Trophoblast cell (in vitro differentiated cells and primary cell): ENCODE measurements at regions not wholly inside any gene's neighbourhood (a gene's known extent, or its start where the extent isn't known, plus 50 kb on each side); places are given as distances from the start of the nearest gene placed in this dataset.

Experiments
- DNase-seq, 2 donors: peaks; one replicate each; pipeline ENCODE4 v3.0.0-alpha.2; 2016
- H2AFZ ChIP-seq: 2 replicates; pipeline ENCODE4 v1.6.1; 2013; ENCODE audit warnings: low read length, moderate library complexity, mild to moderate bottlenecking; ENCODE audit not compliant: insufficient read depth, poor library complexity
- H2AK5ac ChIP-seq: 2 replicates; pipeline ENCODE4 v1.6.1; 2013; ENCODE audit warnings: mild to moderate bottlenecking, low read length
- H2BK120ac ChIP-seq: 2 replicates; pipeline ENCODE4 v1.6.1; 2013; ENCODE audit warnings: low read length, mild to moderate bottlenecking, moderate library complexity; ENCODE audit not compliant: insufficient read depth, poor library complexity
- H2BK12ac ChIP-seq: 2 replicates; pipeline ENCODE4 v1.6.1; 2013; ENCODE audit warnings: mild to moderate bottlenecking, low read length, moderate library complexity
- H2BK5ac ChIP-seq: 2 replicates; pipeline ENCODE4 v1.6.1; 2013; ENCODE audit warnings: low read length, low read depth, moderate library complexity, mild to moderate bottlenecking; ENCODE audit not compliant: poor library complexity
- H3K14ac ChIP-seq: 2 replicates; pipeline ENCODE4 v1.6.1; 2013; ENCODE audit warnings: mild to moderate bottlenecking, low read length
- H3K18ac ChIP-seq: 2 replicates; pipeline ENCODE4 v1.6.1; 2013; ENCODE audit warnings: mild to moderate bottlenecking, low read length
- H3K23ac ChIP-seq: 2 replicates; pipeline ENCODE4 v1.6.1; 2013; ENCODE audit warnings: low read length
- H3K27ac ChIP-seq: 2 replicates; pipeline ENCODE4 v1.5.1; 2013; ENCODE audit warnings: low read depth, mild to moderate bottlenecking, inconsistent platforms, low read length, moderate library complexity
- H3K27me3 ChIP-seq: 2 replicates; pipeline ENCODE4 v1.6.1; 2013; ENCODE audit warnings: inconsistent platforms, mild to moderate bottlenecking, low read length, moderate library complexity; ENCODE audit not compliant: insufficient read depth
- H3K36me3 ChIP-seq, 2 experiments: 1 replicate in 1 of 2; 2 replicates in 1 of 2; pipeline ENCODE4 v1.6.1; 2013; ENCODE audit warnings: low read length in 2 of 2, mild to moderate bottlenecking in 2 of 2, moderate library complexity in 1 of 2; ENCODE audit not compliant: insufficient read depth in 2 of 2, control insufficient read depth in 1 of 2
- H3K4ac ChIP-seq: 2 replicates; pipeline ENCODE4 v1.6.1; 2013; ENCODE audit warnings: low read depth, mild to moderate bottlenecking, low read length, moderate library complexity
- H3K4me1 ChIP-seq, 2 experiments: 1 replicate in 1 of 2; 2 replicates in 1 of 2; pipeline ENCODE4 v1.6.1; 2013; ENCODE audit warnings: low read length in 2 of 2, mild to moderate bottlenecking in 2 of 2, moderate library complexity in 1 of 2; ENCODE audit not compliant: insufficient read depth in 2 of 2, control insufficient read depth in 1 of 2
- H3K4me2 ChIP-seq: 2 replicates; pipeline ENCODE4 v1.6.1; 2013; ENCODE audit warnings: inconsistent platforms, mild to moderate bottlenecking, low read length, moderate library complexity
- H3K4me3 ChIP-seq: 2 replicates; pipeline ENCODE4 v1.5.1; 2013; ENCODE audit warnings: mild to moderate bottlenecking, low read depth, low read length, inconsistent platforms
- H3K79me1 ChIP-seq: one replicate; pipeline ENCODE4 v1.6.1; 2013; ENCODE audit warnings: low read length
- H3K79me2 ChIP-seq: 2 replicates; pipeline ENCODE4 v1.6.1; 2013; ENCODE audit warnings: low read length, mild to moderate bottlenecking; ENCODE audit not compliant: control insufficient read depth, insufficient read depth, poor library complexity
- H3K9ac ChIP-seq: 2 replicates; pipeline ENCODE4 v1.6.1; 2013; ENCODE audit warnings: mild to moderate bottlenecking, low read length
- H3K9me3 ChIP-seq: 2 replicates; pipeline ENCODE4 v1.6.1; 2013; ENCODE audit warnings: low read depth, mild to moderate bottlenecking, control low read depth, inconsistent platforms, low read length; ENCODE audit not compliant: insufficient read depth
- H4K12ac ChIP-seq: 2 replicates; pipeline ENCODE4 v1.6.1; 2013; ENCODE audit warnings: low read depth, mild to moderate bottlenecking, low read length, moderate library complexity
- H4K8ac ChIP-seq: 2 replicates; pipeline ENCODE4 v1.6.1; 2013; ENCODE audit warnings: low read depth, mild to moderate bottlenecking, low read length, moderate library complexity
- H4K91ac ChIP-seq: one replicate; pipeline ENCODE4 v1.6.1; 2013; ENCODE audit warnings: low read depth, mild to moderate bottlenecking, low read length, moderate library complexity
- WGBS: extraction: QIAGEN DNeasy Blood & Tissue Kit; methylation state at CpG from one replicate; pipeline ENCODE4 v1.1.7; 2013; ENCODE audit warnings: missing lambda C conversion rate; ENCODE audit not compliant: insufficient read length, insufficient coverage; ENCODE audit errors: extremely low coverage; 5-methylcytosine and 5-hydroxymethylcytosine counted together

DNA sequence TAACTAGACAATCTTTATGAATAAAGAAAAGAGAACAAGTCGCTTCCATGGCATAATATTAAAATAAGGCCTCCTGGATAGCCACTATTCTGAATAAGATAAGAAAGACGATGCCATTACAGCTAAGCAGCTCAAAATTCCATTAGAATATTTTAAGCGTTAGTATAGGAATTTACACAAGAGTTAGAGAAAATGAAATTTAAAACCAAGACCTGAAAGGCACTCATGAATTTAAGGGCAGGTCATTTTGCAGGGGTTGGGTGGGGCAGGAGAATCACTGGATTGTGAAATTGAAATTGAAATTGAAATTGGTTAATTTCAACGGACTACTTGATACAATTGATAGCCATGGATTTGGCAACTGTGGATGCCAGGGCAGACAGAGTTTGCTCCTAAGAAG, 91.8 kb upstream of the GOLGA8J start:
- no peak overlapping the region for H4K91ac ChIP-seq
- no peaks in the 10 kb centered on the region for H3K36me3 ChIP-seq
- no peak overlapping the region for H4K8ac ChIP-seq
- no CpG with 5 or more reads among the region's 4 CpGs for WGBS
- no peak overlapping the region for H3K4ac ChIP-seq
- no peak overlapping the region for H3K23ac ChIP-seq
- DNase-seq: peak in 1 of 2 donors; percentile 45
- no peaks in the 10 kb centered on the region for H3K27me3 ChIP-seq
- H3K18ac ChIP-seq: no peak overlapping the region
- H3K79me1 ChIP-seq: no peaks in the 10 kb centered on the region
- no peak overlapping the region for H4K12ac ChIP-seq
- no peak overlapping the region for H2AFZ ChIP-seq
- no peak overlapping the region for H3K14ac ChIP-seq
- no peak overlapping the region for H3K4me2 ChIP-seq
- no peaks in the 10 kb centered on the region for H3K79me2 ChIP-seq
- H2BK120ac ChIP-seq: no peak overlapping the region
- no peak overlapping the region for H3K9ac ChIP-seq
- H3K4me1 ChIP-seq: no peaks in the 10 kb centered on the region
- H2AK5ac ChIP-seq: no peak overlapping the region
- H2BK12ac ChIP-seq: no peak overlapping the region
- H2BK5ac ChIP-seq: no peak overlapping the region
- no peak overlapping the region for H3K27ac ChIP-seq
- H3K4me3 ChIP-seq: no peak overlapping the region
- no peaks in the 10 kb centered on the region for H3K9me3 ChIP-seq

DNA sequence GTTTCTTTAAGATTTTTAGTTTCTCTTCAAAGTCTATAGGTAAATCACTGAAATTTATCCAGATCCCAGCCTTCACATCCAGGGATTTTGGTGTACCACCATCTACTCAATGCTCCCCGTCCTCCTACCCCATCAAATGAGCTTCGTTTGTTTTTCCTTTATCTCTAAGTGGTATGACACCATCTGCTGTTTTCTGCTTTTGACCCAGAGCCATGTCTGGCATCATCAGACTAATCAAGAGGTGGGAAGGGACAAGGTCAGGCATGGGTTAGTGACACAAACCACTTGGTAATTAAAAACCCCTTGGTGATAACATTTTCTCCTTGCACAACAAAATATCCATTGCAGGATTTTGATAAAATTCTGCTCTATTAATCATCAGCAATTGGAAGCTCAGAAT, 92.7 kb upstream of the GOLGA8J start:
- Histone ChIP-seq H2AK5ac (no peak overlapping the region), H3K27me3 (no peaks in the 10 kb centered on the region), H3K4me2 (no peak overlapping the region), H3K23ac (no peak overlapping the region), H4K91ac (no peak overlapping the region), H3K4me3 (no peak overlapping the region), H3K79me2 (no peaks in the 10 kb centered on the region), H2BK5ac (no peak overlapping the region), H3K27ac (no peak overlapping the region), H3K9ac (no peak overlapping the region), H3K36me3 (no peaks in the 10 kb centered on the region), H3K79me1 (no peaks in the 10 kb centered on the region), H2BK120ac (no peak overlapping the region), H2AFZ (no peak overlapping the region), H4K12ac (no peak overlapping the region), H3K14ac (no peak overlapping the region), H3K9me3 (no peaks in the 10 kb centered on the region), H2BK12ac (no peak overlapping the region), H3K18ac (no peak overlapping the region), H3K4ac (no peak overlapping the region), H3K4me1 (no peaks in the 10 kb centered on the region), H4K8ac (no peak overlapping the region)
- WGBS: no CpG with 5 or more reads among the region's 2 CpGs
- DNase-seq: no peak

DNA sequence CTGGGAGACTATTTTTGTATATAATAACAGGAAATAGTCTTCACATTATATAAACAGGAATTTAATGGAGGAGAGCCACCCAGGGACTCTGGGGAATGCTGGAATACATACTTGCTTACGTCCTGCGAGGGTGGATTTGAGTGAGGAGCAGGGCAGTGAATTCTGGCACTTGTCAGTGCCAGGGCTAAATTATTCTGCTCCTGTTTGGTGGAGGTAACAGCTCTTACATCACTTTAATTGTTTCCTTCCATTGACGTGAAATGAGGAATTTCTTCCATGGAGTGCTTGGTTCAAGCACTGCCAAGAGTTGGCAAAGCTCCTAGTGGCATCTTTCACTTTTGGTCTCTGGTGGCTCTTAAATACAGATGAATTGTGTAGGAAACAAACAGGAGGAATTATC, 94.1 kb upstream of the GOLGA8J start:
- H2AK5ac ChIP-seq: no peak overlapping the region
- H2BK12ac ChIP-seq: no peak overlapping the region
- no peak for DNase-seq
- no peak overlapping the region for H3K4me3 ChIP-seq
- WGBS: no CpG with 5 or more reads among the region's 3 CpGs
- no peak overlapping the region for H4K91ac ChIP-seq
- H3K27me3 ChIP-seq: no peaks in the 10 kb centered on the region
- H3K27ac ChIP-seq: no peak overlapping the region
- H2BK5ac ChIP-seq: no peak overlapping the region
- H3K23ac ChIP-seq: no peak overlapping the region
- no peak overlapping the region for H2AFZ ChIP-seq
- no peak overlapping the region for H4K12ac ChIP-seq
- no peaks in the 10 kb centered on the region for H3K9me3 ChIP-seq
- no peaks in the 10 kb centered on the region for H3K36me3 ChIP-seq
- no peaks in the 10 kb centered on the region for H3K79me1 ChIP-seq
- no peaks in the 10 kb centered on the region for H3K4me1 ChIP-seq
- H3K79me2 ChIP-seq: no peaks in the 10 kb centered on the region
- H4K8ac ChIP-seq: no peak overlapping the region
- no peak overlapping the region for H2BK120ac ChIP-seq
- no peak overlapping the region for H3K4me2 ChIP-seq
- H3K4ac ChIP-seq: no peak overlapping the region
- no peak overlapping the region for H3K9ac ChIP-seq
- H3K14ac ChIP-seq: no peak overlapping the region
- no peak overlapping the region for H3K18ac ChIP-seq

DNA sequence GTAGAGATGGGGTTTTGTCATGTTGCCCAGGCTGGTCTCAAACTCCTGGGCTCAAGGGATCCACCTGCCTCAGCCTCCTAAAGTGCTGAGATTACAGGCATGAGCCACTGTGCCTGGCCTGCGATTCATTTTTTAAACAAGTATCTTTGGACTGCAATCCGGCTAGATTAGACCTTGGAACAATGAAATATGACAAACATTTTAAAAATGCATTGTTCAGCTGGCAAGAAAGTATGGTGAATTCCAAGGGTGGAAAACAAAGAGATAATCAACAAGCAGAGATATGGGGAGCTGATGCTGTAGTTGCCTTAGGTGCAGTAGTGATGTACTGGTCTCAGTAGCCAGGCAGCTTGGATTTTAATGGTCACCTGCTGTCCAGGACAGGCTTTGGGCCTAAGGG, 95.8 kb upstream of the GOLGA8J start:
- H3K14ac ChIP-seq: no peak overlapping the region
- no peak overlapping the region for H4K91ac ChIP-seq
- no peak overlapping the region for H3K27ac ChIP-seq
- H3K79me1 ChIP-seq: no peaks in the 10 kb centered on the region
- H3K23ac ChIP-seq: no peak overlapping the region
- no peak overlapping the region for H3K4me3 ChIP-seq
- H4K8ac ChIP-seq: no peak overlapping the region
- peak in 1 of 2 donors; percentile 70 for DNase-seq
- no peak overlapping the region for H4K12ac ChIP-seq
- no peaks in the 10 kb centered on the region for H3K36me3 ChIP-seq
- no peaks in the 10 kb centered on the region for H3K9me3 ChIP-seq
- no peaks in the 10 kb centered on the region for H3K4me1 ChIP-seq
- no peak overlapping the region for H2AK5ac ChIP-seq
- H3K9ac ChIP-seq: no peak overlapping the region
- H3K4me2 ChIP-seq: no peak overlapping the region
- no peak overlapping the region for H2AFZ ChIP-seq
- no peaks in the 10 kb centered on the region for H3K79me2 ChIP-seq
- H2BK120ac ChIP-seq: no peak overlapping the region
- no peak overlapping the region for H3K18ac ChIP-seq
- no peak overlapping the region for H3K4ac ChIP-seq
- no peak overlapping the region for H2BK5ac ChIP-seq
- H2BK12ac ChIP-seq: no peak overlapping the region
- H3K27me3 ChIP-seq: no peaks in the 10 kb centered on the region
- no CpG with 5 or more reads among the region's 2 CpGs for WGBS
